ENCODE measurements at regions not wholly inside any gene's neighbourhood (a gene's known extent, or its start where the extent isn't known, plus 50 kb on each side); places are given as distances from the start of the nearest gene placed in this dataset.

GRCh38 chr4:18556402-18556801 lies 534.8 kb upstream of the LCORL start:
- Histone ChIP-seq H3K36me3 (ENCODE audit: insufficient read depth, low read length) (no peaks in the 10 kb centered on the region), H3K27me3 (ENCODE audit: insufficient read depth, low read length, poor library complexity, severe bottlenecking) (no peaks in the 10 kb centered on the region), H3K4me3 (ENCODE audit: low read length, poor library complexity, severe bottlenecking) (no peak overlapping the region), H4K20me1 (ENCODE audit: insufficient read depth, low read length, poor library complexity, severe bottlenecking) (no peaks in the 10 kb centered on the region), H3K9ac (ENCODE audit: low read depth, low read length, poor library complexity, severe bottlenecking) (no peak overlapping the region), H3K79me2 (ENCODE audit: insufficient read depth, low read length) (no peaks in the 10 kb centered on the region), H3K9me2 (replicated peaks; ENCODE audit: low read depth, low read length) (no peaks in the 10 kb centered on the region), H3K4me2 (ENCODE audit: low read depth, low read length, poor library complexity, severe bottlenecking) (no peak overlapping the region), H3F3A (ENCODE audit: low read depth) (no peaks in the 10 kb centered on the region), H2AFZ (ENCODE audit: low read length) (no peak overlapping the region), H3K4me1 (ENCODE audit: insufficient read depth, low read length, poor library complexity, severe bottlenecking) (no peaks in the 10 kb centered on the region), H3K9me3 (ENCODE audit: insufficient read depth, low read depth, low read length) (no peaks in the 10 kb centered on the region)
- TF ChIP-seq EZH2phosphoT487 (IDR thresholded peaks at IDR 0.05; ENCODE audit: borderline replicate concordance), result no peak
- no peak for TF ChIP-seq CTCF (conservative IDR thresholded peaks at IDR 0.05; ENCODE audit: low read length)

- Histone ChIP-seq H3K4me2 (ENCODE audit: low read depth, low read length, poor library complexity, severe bottlenecking) (no peak overlapping the region), H3K4me3 (ENCODE audit: low read length, poor library complexity, severe bottlenecking) (no peak overlapping the region), H3F3A (ENCODE audit: low read depth) (no peaks in the 10 kb centered on the region), H3K27me3 (ENCODE audit: insufficient read depth, low read length, poor library complexity, severe bottlenecking) (no peaks in the 10 kb centered on the region), H3K9ac (ENCODE audit: low read depth, low read length, poor library complexity, severe bottlenecking) (no peak overlapping the region), H3K79me2 (ENCODE audit: insufficient read depth, low read length) (no peaks in the 10 kb centered on the region), H3K9me3 (ENCODE audit: insufficient read depth, low read depth, low read length) (no peaks in the 10 kb centered on the region), H3K36me3 (ENCODE audit: insufficient read depth, low read length) (no peaks in the 10 kb centered on the region), H4K20me1 (ENCODE audit: insufficient read depth, low read length, poor library complexity, severe bottlenecking) (no peaks in the 10 kb centered on the region), H3K4me1 (ENCODE audit: insufficient read depth, low read length, poor library complexity, severe bottlenecking) (no peaks in the 10 kb centered on the region), H2AFZ (ENCODE audit: low read length) (no peak overlapping the region), H3K9me2 (replicated peaks; ENCODE audit: low read depth, low read length) (no peaks in the 10 kb centered on the region)
- TF ChIP-seq CTCF (conservative IDR thresholded peaks at IDR 0.05; ENCODE audit: low read length) (no peak), EZH2phosphoT487 (IDR thresholded peaks at IDR 0.05; ENCODE audit: borderline replicate concordance) (no peak)
Observed at GRCh38 chr4:18540349-18540748, 518.8 kb upstream of the LCORL start.

- Histone ChIP-seq H4K20me1 (ENCODE audit: insufficient read depth, low read length, poor library complexity, severe bottlenecking) (no peaks in the 10 kb centered on the region), H3K4me3 (ENCODE audit: low read length, poor library complexity, severe bottlenecking) (no peak overlapping the region), H3K4me2 (ENCODE audit: low read depth, low read length, poor library complexity, severe bottlenecking) (no peak overlapping the region), H3K9me3 (ENCODE audit: insufficient read depth, low read depth, low read length) (no peaks in the 10 kb centered on the region), H3F3A (ENCODE audit: low read depth) (no peaks in the 10 kb centered on the region), H3K79me2 (ENCODE audit: insufficient read depth, low read length) (no peaks in the 10 kb centered on the region), H3K36me3 (ENCODE audit: insufficient read depth, low read length) (no peaks in the 10 kb centered on the region), H3K27me3 (ENCODE audit: insufficient read depth, low read length, poor library complexity, severe bottlenecking) (no peaks in the 10 kb centered on the region), H3K4me1 (ENCODE audit: insufficient read depth, low read length, poor library complexity, severe bottlenecking) (no peaks in the 10 kb centered on the region), H3K9ac (ENCODE audit: low read depth, low read length, poor library complexity, severe bottlenecking) (no peak overlapping the region), H2AFZ (ENCODE audit: low read length) (no peak overlapping the region), H3K9me2 (replicated peaks; ENCODE audit: low read depth, low read length) (no peaks in the 10 kb centered on the region)
- no peak for TF ChIP-seq CTCF (conservative IDR thresholded peaks at IDR 0.05; ENCODE audit: low read length)
- TF ChIP-seq EZH2phosphoT487 (IDR thresholded peaks at IDR 0.05; ENCODE audit: borderline replicate concordance), result no peak
Observed at GRCh38 chr4:18538121-18538520, 516.6 kb upstream of the LCORL start.

All from Loucy (cell line).